H9 (cell line): ENCODE measurements at regions not wholly inside any gene's neighbourhood (a gene's known extent, or its start where the extent isn't known, plus 50 kb on each side); places are given as distances from the start of the nearest gene placed in this dataset.

ENCODE experiments used
- DNase-seq: peaks from one replicate; pipeline ENCODE4 v3.0.0-alpha.2; 2017
- H2AFZ ChIP-seq: one replicate; pipeline ENCODE4 v1.6.1; 2013; ENCODE audit warnings: mild to moderate bottlenecking, low read length, control low read depth, moderate library complexity
- H2AK5ac ChIP-seq: 2 replicates; pipeline ENCODE4 v1.6.1; 2013; ENCODE audit warnings: low read length, control low read depth, mixed read lengths; ENCODE audit not compliant: insufficient read length
- H2BK120ac ChIP-seq: one replicate; pipeline ENCODE4 v1.6.1; 2013; ENCODE audit warnings: low read depth, mild to moderate bottlenecking, low read length, control low read depth, inconsistent platforms; ENCODE audit not compliant: poor library complexity, severe bottlenecking
- H2BK12ac ChIP-seq: 2 replicates; pipeline ENCODE4 v1.6.1; 2013; ENCODE audit warnings: low read length, control low read depth, mixed read lengths, low read depth; ENCODE audit not compliant: insufficient read length
- H2BK15ac ChIP-seq: 2 replicates; pipeline ENCODE4 v1.6.1; 2013; ENCODE audit warnings: low read depth, low read length, control low read depth
- H2BK20ac ChIP-seq: one replicate; pipeline ENCODE4 v1.6.1; 2013; ENCODE audit warnings: low read depth, mild to moderate bottlenecking, low read length, control low read depth, inconsistent platforms; ENCODE audit not compliant: poor library complexity, severe bottlenecking
- H2BK5ac ChIP-seq: 2 replicates; pipeline ENCODE4 v1.6.1; 2013; ENCODE audit warnings: low read length, control low read depth, mixed read lengths; ENCODE audit not compliant: insufficient read length
- H3K14ac ChIP-seq: 2 replicates; pipeline ENCODE4 v1.6.1; 2013; ENCODE audit warnings: low read length, control low read depth; ENCODE audit not compliant: insufficient read depth
- H3K18ac ChIP-seq: 2 replicates; pipeline ENCODE4 v1.6.1; 2013; ENCODE audit warnings: low read depth, mild to moderate bottlenecking, mixed read lengths, low read length, control low read depth; ENCODE audit not compliant: insufficient read length
- H3K23ac ChIP-seq: 2 replicates; pipeline ENCODE4 v1.6.1; 2013; ENCODE audit warnings: low read length, control low read depth, mixed read lengths, low read depth; ENCODE audit not compliant: insufficient read length
- H3K23me2 ChIP-seq: 2 replicates; pipeline ENCODE4 v1.6.1; 2013; ENCODE audit warnings: low read depth, mild to moderate bottlenecking, mixed read lengths, low read length, control low read depth; ENCODE audit not compliant: insufficient read length, poor library complexity, severe bottlenecking
- H3K27ac ChIP-seq: 2 replicates; pipeline ENCODE4 v1.5.1; 2013; ENCODE audit warnings: low read length, control low read depth, mixed read lengths, low read depth; ENCODE audit not compliant: insufficient read length
- H3K27me3 ChIP-seq: 2 replicates; pipeline ENCODE4 v1.6.1; 2013; ENCODE audit warnings: low read length, control low read depth, inconsistent platforms; ENCODE audit not compliant: insufficient read depth
- H3K4ac ChIP-seq: 2 replicates; pipeline ENCODE4 v1.6.1; 2013; ENCODE audit warnings: low read depth, mild to moderate bottlenecking, control low read depth, inconsistent platforms, low read length, moderate library complexity
- H3K4me1 ChIP-seq: 2 replicates; pipeline ENCODE4 v1.6.1; 2013; ENCODE audit warnings: low read length, control low read depth, inconsistent platforms; ENCODE audit not compliant: insufficient read depth
- H3K4me2 ChIP-seq: 2 replicates; pipeline ENCODE4 v1.6.1; 2013; ENCODE audit warnings: low read length, control low read depth, mixed read lengths; ENCODE audit not compliant: insufficient read length, insufficient read depth
- H3K56ac ChIP-seq: 2 replicates; pipeline ENCODE4 v1.6.1; 2013; ENCODE audit warnings: low read depth, mild to moderate bottlenecking, mixed read lengths, low read length, control low read depth; ENCODE audit not compliant: insufficient read length
- H3K79me1 ChIP-seq: 2 replicates; pipeline ENCODE4 v1.6.1; 2013; ENCODE audit warnings: low read depth, mild to moderate bottlenecking, moderate library complexity, low read length, control low read depth, inconsistent platforms; ENCODE audit not compliant: insufficient read depth, poor library complexity, severe bottlenecking
- H3K79me2 ChIP-seq: 2 replicates; pipeline ENCODE4 v1.6.1; 2013; ENCODE audit warnings: low read length, control low read depth, inconsistent platforms; ENCODE audit not compliant: insufficient read depth
- H3K9ac ChIP-seq: 2 replicates; pipeline ENCODE4 v1.6.1; 2013; ENCODE audit warnings: low read length, control low read depth, mixed read lengths; ENCODE audit not compliant: insufficient read length; ENCODE audit errors: extremely low read depth
- H3K9me3 ChIP-seq: one replicate; pipeline ENCODE4 v1.6.1; 2013; ENCODE audit warnings: low read depth, low read length, inconsistent platforms; ENCODE audit not compliant: control insufficient read depth
- H3T11ph ChIP-seq: one replicate; pipeline ENCODE4 v1.6.1; 2013; ENCODE audit warnings: mild to moderate bottlenecking, low read length, control low read depth, inconsistent platforms
- H4K20me1 ChIP-seq: one replicate; pipeline ENCODE4 v1.6.1; 2013; ENCODE audit not compliant: control insufficient read depth, insufficient read length, insufficient read depth
- H4K5ac ChIP-seq: 2 replicates; pipeline ENCODE4 v1.6.1; 2013; ENCODE audit warnings: low read depth, mild to moderate bottlenecking, mixed read lengths, low read length, control low read depth; ENCODE audit not compliant: insufficient read length
- H4K8ac ChIP-seq: replicated peaks from 2 replicates; pipeline ENCODE4 v1.6.1; 2013; ENCODE audit warnings: low read length, control low read depth, mixed read lengths, low read depth; ENCODE audit not compliant: insufficient read length
- H4K91ac ChIP-seq: 2 replicates; pipeline ENCODE4 v1.6.1; 2013; ENCODE audit warnings: low read depth, mild to moderate bottlenecking, moderate library complexity, mixed read lengths, low read length, control low read depth; ENCODE audit not compliant: insufficient read length
- H3K27ac Mint-ChIP-seq, 3 experiments: 2 replicates in 2 of 3; 3 replicates in 1 of 3; pipeline ENCODE4 v1.8.0; 2020 to 2021; ENCODE audit warnings: mixed read lengths in 3 of 3, mild to moderate bottlenecking in 1 of 3, moderate library complexity in 1 of 3
- H3K27me3 Mint-ChIP-seq: 2 replicates; pipeline ENCODE4 v1.8.0; 2021; ENCODE audit warnings: low read depth, mild to moderate bottlenecking, moderate library complexity, mixed read lengths
- H3K36me3 Mint-ChIP-seq, 3 experiments: 2 replicates in 2 of 3; 3 replicates in 1 of 3; pipeline ENCODE4 v1.8.0; 2020 to 2021; ENCODE audit warnings: low read depth in 3 of 3, mixed read lengths in 3 of 3; ENCODE audit not compliant: insufficient read depth in 1 of 3
- H3K4me1 Mint-ChIP-seq, 2 experiments: 2 replicates each; pipeline ENCODE4 v1.8.0; 2020; ENCODE audit warnings: mixed read lengths in 2 of 2
- H3K4me3 Mint-ChIP-seq, 2 experiments: 2 replicates in 1 of 2; 3 replicates in 1 of 2; pipeline ENCODE4 v1.8.0; 2020 to 2021; ENCODE audit warnings: mild to moderate bottlenecking in 2 of 2, mixed read lengths in 2 of 2, moderate library complexity in 1 of 2
- H3K9me3 Mint-ChIP-seq, 2 experiments: 2 replicates in 1 of 2; 3 replicates in 1 of 2; pipeline ENCODE4 v1.8.0; 2020; ENCODE audit warnings: mild to moderate bottlenecking in 2 of 2, mixed read lengths in 2 of 2, moderate library complexity in 1 of 2
- CTCF ChIP-seq: fragments of 200-600 bp; sonication (generic); conservative IDR thresholded peaks from 3 replicates; pipeline ENCODE4 v1.8.0; 2021; ENCODE audit warnings: antibody characterized with exemption, mild to moderate bottlenecking
- WGBS: extraction: QIAGEN DNeasy Blood & Tissue Kit; methylation state at CpG from one replicate; pipeline ENCODE4 v1.1.7; 2013; ENCODE audit warnings: missing lambda C conversion rate, low lambda C conversion rate, mixed read lengths; ENCODE audit not compliant: insufficient read length; ENCODE audit errors: extremely low coverage; 5-methylcytosine and 5-hydroxymethylcytosine counted together

GRCh38 chr2:15866563-15867193 lies 73.7 kb upstream of the MYCN start:
- H3K23ac ChIP-seq, result no peak overlapping the region
- Mint-ChIP-seq H3K36me3 (0 out of 7 replicates have a peak, but pooled peaks cover 0 to 3% (median 0%) of the 10 kb centered on the region in 3 experiments), H3K4me3 (no peak overlapping the region), H3K4me1 (peaks cover 0 to 5% of the 10 kb centered on the region in 2 experiments; a peak in 2 of 4 replicates), H3K27ac (no peak overlapping the region), H3K9me3 (peaks cover 0 to 6% of the 10 kb centered on the region in 2 experiments; a peak in 3 of 5 replicates), H3K27me3 (peaks cover 2% of the 10 kb centered on the region; the same call in 1 of the 2 replicates)
- no peak overlapping the region for H2AK5ac ChIP-seq
- H3K4ac ChIP-seq, result no peak overlapping the region
- no peak for DNase-seq
- H3K14ac ChIP-seq, result no peak overlapping the region
- no CpG with 5 or more reads among the region's 3 CpGs for WGBS
- no peak overlapping the region for H3K9ac ChIP-seq
- no peak overlapping the region for H3K27ac ChIP-seq
- no peaks in the 10 kb centered on the region for H3K79me2 ChIP-seq
- H3K9me3 ChIP-seq, result no peaks in the 10 kb centered on the region
- H4K5ac ChIP-seq, result no peak overlapping the region
- TF ChIP-seq CTCF, result no peak
- H3K23me2 ChIP-seq, result no peaks in the 10 kb centered on the region
- H2BK5ac ChIP-seq, result no peak overlapping the region
- H3K4me2 ChIP-seq, result no peak overlapping the region
- H2BK20ac ChIP-seq, result no peak overlapping the region
- no peak overlapping the region for H3K18ac ChIP-seq
- no peaks in the 10 kb centered on the region for H3K27me3 ChIP-seq
- no peaks in the 10 kb centered on the region for H3K79me1 ChIP-seq
- H4K91ac ChIP-seq, result no peak overlapping the region
- no peaks in the 10 kb centered on the region for H4K20me1 ChIP-seq
- H2BK120ac ChIP-seq, result no peak overlapping the region
- H2BK12ac ChIP-seq, result no peak overlapping the region
- no peak overlapping the region for H4K8ac ChIP-seq
- no peak overlapping the region for H2AFZ ChIP-seq
- H2BK15ac ChIP-seq, result no peak overlapping the region
- H3K4me1 ChIP-seq, result no peaks in the 10 kb centered on the region
- H3T11ph ChIP-seq, result no peak overlapping the region
- no peak overlapping the region for H3K56ac ChIP-seq
